Cardiac muscle cell (in vitro differentiated cells and primary cell): ENCODE measurements at regions not wholly inside any gene's neighbourhood (a gene's known extent, or its start where the extent isn't known, plus 50 kb on each side); places are given as distances from the start of the nearest gene placed in this dataset.

Experiments
- DNase-seq, 2 donors: peaks; one replicate each; pipeline versions ENCODE4 v3.0.0 to v3.0.0-alpha.2; 2010 to 2017; ENCODE audit warnings: low read depth in 1 of 2, low spot score in 1 of 2
- H3K27ac ChIP-seq: fragments of 200-600 bp; sonication (generic); 2 replicates; pipeline ENCODE4 v1.5.1; 2016
- H3K27me3 ChIP-seq: fragments of 200-600 bp; sonication (generic); 2 replicates; pipeline ENCODE4 v1.6.0; 2016; ENCODE audit warnings: control low read depth
- H3K36me3 ChIP-seq: fragments of 200-600 bp; sonication (generic); 2 replicates; pipeline ENCODE4 v1.5.1; 2016; ENCODE audit warnings: control low read depth
- H3K4me1 ChIP-seq: fragments of 200-600 bp; sonication (generic); 2 replicates; pipeline ENCODE4 v1.8.1; 2017; ENCODE audit warnings: low read depth, mild to moderate bottlenecking, mixed run types
- H3K4me3 ChIP-seq: fragments of 200-600 bp; sonication (generic); 2 replicates; pipeline ENCODE4 v1.5.1; 2016; ENCODE audit warnings: mild to moderate bottlenecking
- H3K9me3 ChIP-seq: fragments of 200-600 bp; sonication (generic); 2 replicates; pipeline ENCODE4 v1.5.1; 2017; ENCODE audit warnings: low read depth, mild to moderate bottlenecking, control low read depth
- TF ChIP-seq, protein P1 (sequence below): IDR thresholded peaks from 2 replicates; pipeline ENCODE4 v1.5.1; 2012; ENCODE audit warnings: low read depth, mild to moderate bottlenecking, low read length

DNA sequence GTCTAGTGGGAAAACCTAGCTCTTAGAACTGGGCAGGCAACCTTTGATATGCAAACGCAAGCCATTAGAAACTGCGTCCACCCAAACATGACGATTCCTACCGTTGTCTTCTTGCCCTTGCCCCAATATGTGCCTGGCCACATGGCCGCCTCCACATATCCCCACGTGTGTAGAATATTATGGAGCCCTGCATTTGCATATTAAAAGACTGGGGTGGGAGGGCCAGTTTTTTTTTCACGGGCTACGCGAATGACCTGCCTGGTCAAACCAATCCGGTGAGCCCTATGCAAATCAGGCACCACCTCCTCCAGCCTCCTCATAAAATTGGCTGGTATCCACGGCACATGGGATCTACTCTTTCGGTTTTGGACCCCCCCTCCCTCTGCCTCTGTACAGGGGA, 381.0 kb upstream of the RGMA start:
- no peaks in the 10 kb centered on the region for H3K27me3 ChIP-seq
- H3K4me1 ChIP-seq = no peaks in the 10 kb centered on the region
- TF ChIP-seq, protein P1, sequence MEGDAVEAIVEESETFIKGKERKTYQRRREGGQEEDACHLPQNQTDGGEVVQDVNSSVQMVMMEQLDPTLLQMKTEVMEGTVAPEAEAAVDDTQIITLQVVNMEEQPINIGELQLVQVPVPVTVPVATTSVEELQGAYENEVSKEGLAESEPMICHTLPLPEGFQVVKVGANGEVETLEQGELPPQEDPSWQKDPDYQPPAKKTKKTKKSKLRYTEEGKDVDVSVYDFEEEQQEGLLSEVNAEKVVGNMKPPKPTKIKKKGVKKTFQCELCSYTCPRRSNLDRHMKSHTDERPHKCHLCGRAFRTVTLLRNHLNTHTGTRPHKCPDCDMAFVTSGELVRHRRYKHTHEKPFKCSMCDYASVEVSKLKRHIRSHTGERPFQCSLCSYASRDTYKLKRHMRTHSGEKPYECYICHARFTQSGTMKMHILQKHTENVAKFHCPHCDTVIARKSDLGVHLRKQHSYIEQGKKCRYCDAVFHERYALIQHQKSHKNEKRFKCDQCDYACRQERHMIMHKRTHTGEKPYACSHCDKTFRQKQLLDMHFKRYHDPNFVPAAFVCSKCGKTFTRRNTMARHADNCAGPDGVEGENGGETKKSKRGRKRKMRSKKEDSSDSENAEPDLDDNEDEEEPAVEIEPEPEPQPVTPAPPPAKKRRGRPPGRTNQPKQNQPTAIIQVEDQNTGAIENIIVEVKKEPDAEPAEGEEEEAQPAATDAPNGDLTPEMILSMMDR = no peak
- H3K27ac ChIP-seq = no peak overlapping the region
- no peaks in the 10 kb centered on the region for H3K9me3 ChIP-seq
- DNase-seq = no peak
- no peak overlapping the region for H3K4me3 ChIP-seq
- no peaks in the 10 kb centered on the region for H3K36me3 ChIP-seq

DNA sequence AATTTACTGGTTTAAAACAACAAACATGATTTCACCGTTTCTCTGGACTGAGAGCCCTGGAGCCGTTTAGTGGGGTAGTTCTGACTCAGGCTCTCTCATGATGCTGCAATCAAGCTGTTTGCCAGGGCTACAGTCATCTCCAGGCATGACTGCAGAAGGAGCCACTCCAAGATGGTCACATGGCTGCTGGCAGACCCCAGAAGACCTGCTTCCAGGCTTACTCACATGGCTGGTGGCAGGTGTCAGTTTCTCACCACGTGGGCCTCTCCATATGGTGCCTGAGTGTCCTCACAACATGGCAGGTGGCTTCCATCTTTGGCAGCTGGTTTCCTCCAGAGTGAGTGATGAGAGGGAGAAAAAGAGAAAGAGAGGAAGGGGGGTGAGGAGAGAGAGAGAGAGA, 378.3 kb upstream of the RGMA start:
- Histone ChIP-seq H3K27ac (no peak overlapping the region), H3K9me3 (no peaks in the 10 kb centered on the region)
- DNase-seq = no peak

DNA sequence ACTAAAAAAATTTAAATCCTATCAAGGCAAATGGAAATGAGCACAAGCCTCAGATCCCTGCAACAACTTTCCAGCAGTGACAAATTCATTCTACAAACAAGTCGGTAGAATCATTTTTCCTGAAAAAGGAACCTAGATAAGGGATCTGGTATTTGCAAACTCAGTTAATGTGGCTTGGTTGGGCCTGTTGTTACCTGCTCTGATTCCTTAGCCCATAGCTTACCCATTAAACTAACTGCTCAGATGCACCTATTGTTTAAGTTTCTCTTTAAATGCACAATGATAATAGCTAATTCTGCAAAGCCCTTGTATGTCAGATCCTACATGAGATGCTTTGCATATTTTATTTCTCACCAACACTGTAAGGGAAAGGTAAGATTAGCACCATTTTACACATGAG, 377.4 kb upstream of the RGMA start:
- TF ChIP-seq, protein P1 = no peak
- H3K27me3 ChIP-seq = no peaks in the 10 kb centered on the region
- H3K27ac ChIP-seq = no peak overlapping the region
- H3K4me1 ChIP-seq = no peaks in the 10 kb centered on the region
- no peak overlapping the region for H3K4me3 ChIP-seq
- no peaks in the 10 kb centered on the region for H3K36me3 ChIP-seq
- no peak for DNase-seq
- H3K9me3 ChIP-seq = no peaks in the 10 kb centered on the region

More for the DNA sequence above, 378.3 kb upstream of the RGMA start:
- Histone ChIP-seq H3K4me1 (no peaks in the 10 kb centered on the region), H3K4me3 (no peak overlapping the region), H3K27me3 (no peaks in the 10 kb centered on the region), H3K36me3 (no peaks in the 10 kb centered on the region)
- TF ChIP-seq, protein P1 = no peak

DNA sequence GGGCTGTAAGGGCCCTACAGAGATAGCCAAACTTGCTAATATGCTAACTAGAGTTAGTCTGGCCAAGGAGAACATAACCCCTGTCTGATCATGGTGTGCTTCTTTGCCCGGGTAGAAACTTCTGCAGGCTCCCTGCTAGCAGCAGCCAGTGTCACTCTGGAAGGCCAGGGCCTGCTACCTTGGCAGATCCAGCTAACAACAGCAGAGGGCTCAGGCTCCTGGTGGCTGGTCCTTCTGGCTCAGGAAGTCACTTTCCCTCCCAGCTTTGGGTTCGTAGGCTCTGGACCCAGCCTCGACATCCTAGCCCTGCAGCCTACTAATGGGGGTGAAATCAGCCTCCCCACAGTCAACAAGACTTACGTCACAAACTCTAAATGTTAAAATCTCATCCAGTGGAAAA, 373.7 kb upstream of the RGMA start:
- no peak for DNase-seq
- Histone ChIP-seq H3K27me3 (no peaks in the 10 kb centered on the region), H3K4me3 (no peak overlapping the region), H3K9me3 (no peaks in the 10 kb centered on the region), H3K27ac (no peak overlapping the region), H3K4me1 (no peaks in the 10 kb centered on the region), H3K36me3 (no peaks in the 10 kb centered on the region)
- TF ChIP-seq, protein P1 = no peak

DNA sequence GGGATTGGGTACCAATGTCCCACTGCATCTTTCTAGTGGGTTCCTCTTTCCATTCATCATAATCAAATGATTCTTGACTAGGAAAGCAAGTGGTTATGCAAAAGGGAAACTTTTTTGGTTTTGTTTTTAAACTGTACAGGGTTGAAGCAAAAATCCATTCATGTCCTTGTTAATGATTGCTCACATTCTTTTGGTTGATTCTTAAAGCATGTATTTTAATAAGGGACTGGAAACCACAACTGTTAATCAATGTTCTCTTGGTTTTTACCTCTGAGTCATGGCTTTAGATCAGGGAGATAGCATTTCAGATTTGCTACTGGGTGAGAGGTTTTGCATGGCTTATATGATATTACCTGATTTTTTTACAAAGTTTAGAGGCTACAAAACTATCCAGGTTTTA, 371.7 kb upstream of the RGMA start:
- H3K9me3 ChIP-seq = no peaks in the 10 kb centered on the region
- H3K27ac ChIP-seq = no peak overlapping the region
- no peaks in the 10 kb centered on the region for H3K36me3 ChIP-seq
- no peaks in the 10 kb centered on the region for H3K4me1 ChIP-seq
- no peak for DNase-seq
- no peak overlapping the region for H3K4me3 ChIP-seq
- TF ChIP-seq, protein P1 = no peak
- no peaks in the 10 kb centered on the region for H3K27me3 ChIP-seq

DNA sequence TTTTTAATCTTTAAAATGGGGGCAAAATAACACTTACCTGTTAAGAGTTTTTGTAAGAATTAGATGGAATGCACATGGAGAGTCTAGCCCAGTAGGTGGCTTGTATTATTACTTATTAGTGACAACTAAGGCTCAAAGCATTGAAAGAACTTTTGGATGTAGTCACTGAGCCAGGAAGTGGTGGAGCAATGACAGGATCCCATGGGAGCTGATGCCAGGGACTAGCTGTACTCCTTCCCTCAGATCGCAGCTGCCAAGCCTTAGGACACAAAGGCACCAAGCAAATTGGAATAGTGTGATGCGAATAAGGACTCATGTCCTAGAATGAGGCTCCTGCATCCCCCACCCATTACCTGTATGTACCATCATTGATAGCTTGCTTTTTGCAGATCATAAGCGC, 370.4 kb upstream of the RGMA start:
- Histone ChIP-seq H3K27ac (no peak overlapping the region), H3K9me3 (no peaks in the 10 kb centered on the region), H3K4me1 (no peaks in the 10 kb centered on the region), H3K4me3 (no peak overlapping the region), H3K27me3 (no peaks in the 10 kb centered on the region), H3K36me3 (no peaks in the 10 kb centered on the region)
- no peak for DNase-seq
- TF ChIP-seq, protein P1 = no peak
